GM06990 (cell line): ENCODE measurements at regions not wholly inside any gene's neighbourhood (a gene's known extent, or its start where the extent isn't known, plus 50 kb on each side); places are given as distances from the start of the nearest gene placed in this dataset.

Experiments
- DNase-seq: peaks from one replicate; pipeline ENCODE4 v3.0.0-alpha.2; 2011; ENCODE audit not compliant: insufficient read length; ENCODE audit errors: extremely low read depth
- H3K27me3 ChIP-seq: replicated peaks from 2 replicates; pipeline ENCODE4 v1.6.0; 2011; ENCODE audit warnings: low read length; ENCODE audit not compliant: control insufficient read depth, insufficient read depth
- H3K36me3 ChIP-seq: 2 replicates; pipeline ENCODE4 v1.5.1; 2011; ENCODE audit warnings: low read length; ENCODE audit not compliant: control insufficient read depth, insufficient read depth
- H3K4me3 ChIP-seq: replicated peaks from 2 replicates; pipeline ENCODE4 v1.5.1; 2011; ENCODE audit warnings: low read depth, mild to moderate bottlenecking, control low read depth, low read length
- TF ChIP-seq, protein P1 (sequence below): IDR thresholded peaks from 2 replicates; pipeline ENCODE4 v1.5.1; 2011; ENCODE audit warnings: low read length, control low read depth, mild to moderate bottlenecking, inconsistent platforms; ENCODE audit not compliant: insufficient read depth, poor library complexity, severe bottlenecking

DNA sequence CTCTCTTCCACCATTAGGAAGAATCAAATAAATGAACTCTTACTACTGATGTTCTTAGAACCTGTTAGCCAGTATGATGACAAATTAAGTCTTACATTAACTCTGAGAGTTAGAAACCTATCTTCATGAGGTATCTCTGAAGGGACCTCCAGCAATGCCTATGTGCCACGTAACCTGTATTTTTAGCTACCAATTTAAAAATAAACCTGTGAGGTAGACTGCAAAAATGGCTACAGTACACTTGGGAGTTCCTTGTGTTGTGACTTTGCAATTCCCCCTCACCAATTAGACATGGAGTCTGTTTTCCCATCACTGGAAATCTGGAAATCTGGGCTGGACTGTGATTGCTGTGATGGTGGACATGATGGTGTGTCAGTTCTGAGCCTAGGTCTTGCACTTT lies 143.7 kb upstream of the MPHOSPH6 start:
- no peak for DNase-seq
- no peaks in the 10 kb centered on the region; the same call in none of the 2 replicates for H3K27me3 ChIP-seq
- no peak overlapping the region for H3K4me3 ChIP-seq
- no peaks in the 10 kb centered on the region for H3K36me3 ChIP-seq
- TF ChIP-seq, protein P1, sequence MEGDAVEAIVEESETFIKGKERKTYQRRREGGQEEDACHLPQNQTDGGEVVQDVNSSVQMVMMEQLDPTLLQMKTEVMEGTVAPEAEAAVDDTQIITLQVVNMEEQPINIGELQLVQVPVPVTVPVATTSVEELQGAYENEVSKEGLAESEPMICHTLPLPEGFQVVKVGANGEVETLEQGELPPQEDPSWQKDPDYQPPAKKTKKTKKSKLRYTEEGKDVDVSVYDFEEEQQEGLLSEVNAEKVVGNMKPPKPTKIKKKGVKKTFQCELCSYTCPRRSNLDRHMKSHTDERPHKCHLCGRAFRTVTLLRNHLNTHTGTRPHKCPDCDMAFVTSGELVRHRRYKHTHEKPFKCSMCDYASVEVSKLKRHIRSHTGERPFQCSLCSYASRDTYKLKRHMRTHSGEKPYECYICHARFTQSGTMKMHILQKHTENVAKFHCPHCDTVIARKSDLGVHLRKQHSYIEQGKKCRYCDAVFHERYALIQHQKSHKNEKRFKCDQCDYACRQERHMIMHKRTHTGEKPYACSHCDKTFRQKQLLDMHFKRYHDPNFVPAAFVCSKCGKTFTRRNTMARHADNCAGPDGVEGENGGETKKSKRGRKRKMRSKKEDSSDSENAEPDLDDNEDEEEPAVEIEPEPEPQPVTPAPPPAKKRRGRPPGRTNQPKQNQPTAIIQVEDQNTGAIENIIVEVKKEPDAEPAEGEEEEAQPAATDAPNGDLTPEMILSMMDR: no peak

DNA sequence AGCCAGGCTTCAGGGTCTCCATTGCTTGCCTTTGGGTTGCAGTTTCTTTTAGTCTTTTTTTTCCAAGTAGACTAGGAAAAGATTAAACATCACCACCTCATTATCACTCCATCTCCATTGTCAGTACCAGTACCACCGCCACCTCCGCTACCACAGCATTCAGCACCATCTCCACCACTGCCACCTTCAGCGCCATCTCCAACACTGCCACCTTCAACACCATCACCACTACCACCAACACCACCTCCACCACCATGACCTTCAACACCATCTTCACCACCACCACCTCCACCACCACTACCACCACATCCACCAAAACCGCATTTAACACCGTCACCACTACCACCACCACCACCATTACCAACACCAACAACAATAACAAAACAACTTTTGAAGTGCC lies 141.5 kb upstream of the MPHOSPH6 start:
- TF ChIP-seq, protein P1: no peak
- no peak overlapping the region for H3K4me3 ChIP-seq
- H3K27me3 ChIP-seq: no peaks in the 10 kb centered on the region; the same call in 1 of the 2 replicates
- no peaks in the 10 kb centered on the region for H3K36me3 ChIP-seq
- DNase-seq: no peak

DNA sequence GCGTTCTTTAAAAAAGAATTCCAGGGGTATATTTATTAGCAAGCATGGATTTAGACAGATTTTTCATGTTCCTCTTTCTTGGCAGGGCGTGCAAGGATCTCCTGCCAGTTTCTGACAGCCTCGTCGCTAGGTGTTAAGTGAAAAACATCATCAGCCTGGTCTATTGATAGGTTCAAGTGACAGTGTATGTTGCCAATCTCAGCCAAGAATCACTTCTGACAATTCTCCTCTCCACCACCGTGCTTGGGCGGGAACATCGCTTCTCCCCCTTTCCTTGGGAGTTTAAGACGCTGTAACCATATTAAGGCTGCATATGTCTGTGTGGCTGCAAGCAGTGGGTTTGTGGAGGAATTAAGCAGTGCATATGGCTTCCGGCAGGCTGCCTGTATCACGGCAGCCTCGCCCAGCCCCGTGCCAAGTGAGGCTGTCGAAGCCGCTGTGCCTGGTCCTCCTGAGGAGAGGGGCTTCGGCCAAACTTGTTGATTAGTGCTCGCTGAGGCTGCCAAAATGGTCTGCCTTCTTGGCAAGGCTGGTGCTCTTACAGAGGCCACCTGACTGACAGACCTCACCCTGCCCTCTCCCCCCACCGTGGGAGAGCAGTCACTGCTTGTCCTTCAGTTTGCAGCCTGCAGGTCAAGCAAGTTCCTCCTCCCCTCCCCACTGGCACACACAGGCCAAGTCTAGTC lies 132.2 kb upstream of the MPHOSPH6 start:
- TF ChIP-seq, protein P1: no peak
- Histone ChIP-seq H3K4me3 (no peak overlapping the region), H3K27me3 (no peaks in the 10 kb centered on the region), H3K36me3 (no peaks in the 10 kb centered on the region)
- no peak for DNase-seq

DNA sequence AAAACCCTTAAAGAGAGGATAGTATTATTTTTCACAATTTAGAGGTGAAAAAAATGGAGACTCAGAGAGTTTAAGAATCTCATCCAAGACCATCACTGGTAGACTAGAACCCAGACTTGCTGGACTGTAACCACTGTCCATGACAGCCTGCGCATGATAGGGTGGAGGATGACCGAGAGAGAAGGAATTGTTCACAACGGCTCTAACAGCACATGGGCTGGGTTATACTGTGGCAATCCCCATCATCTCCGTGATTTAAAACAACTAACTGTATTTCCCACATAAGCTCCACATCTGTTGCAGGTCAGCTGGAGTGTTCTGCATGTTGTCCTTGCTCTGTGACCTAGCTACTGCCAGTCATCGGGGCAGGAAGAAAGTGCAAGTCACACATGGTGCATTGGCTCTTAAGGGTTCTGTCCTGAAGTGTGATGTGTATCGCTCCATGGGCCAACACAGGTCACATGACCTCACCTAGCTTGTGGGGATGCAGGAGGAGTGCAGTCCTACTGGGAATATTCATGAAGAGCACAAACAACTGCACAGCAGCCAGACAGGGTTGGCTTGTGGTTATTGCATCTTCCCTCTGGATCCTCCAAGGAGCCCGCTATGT lies 131.2 kb upstream of the MPHOSPH6 start:
- DNase-seq: no peak
- Histone ChIP-seq H3K36me3 (no peaks in the 10 kb centered on the region), H3K4me3 (no peak overlapping the region), H3K27me3 (no peaks in the 10 kb centered on the region)
- TF ChIP-seq, protein P1: no peak

DNA sequence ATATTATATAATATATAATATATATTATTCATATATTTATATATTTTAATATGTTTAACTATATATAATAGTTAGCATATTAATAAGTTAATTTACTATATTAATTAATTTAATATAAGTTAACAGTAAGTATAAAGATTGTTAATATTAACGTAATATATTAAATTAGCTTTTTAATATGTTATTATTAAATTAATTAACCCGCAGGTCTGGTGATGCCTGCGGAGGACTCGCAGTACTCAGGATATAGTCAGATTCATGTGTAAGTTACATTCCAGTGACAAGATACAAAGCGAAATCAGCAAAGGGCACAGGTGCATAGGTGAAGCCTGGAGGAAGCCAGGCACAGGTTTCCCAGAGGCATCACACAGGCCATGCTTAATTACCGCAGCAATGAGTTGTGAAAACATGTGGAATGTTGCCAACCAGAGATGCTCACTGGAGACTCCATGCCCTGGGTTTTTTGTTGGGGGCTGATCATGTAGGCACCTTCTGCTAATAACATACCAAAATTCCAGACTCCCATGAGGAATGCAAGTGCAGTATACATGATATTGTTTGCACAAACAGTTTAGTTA lies 130.4 kb upstream of the MPHOSPH6 start:
- H3K27me3 ChIP-seq: no peaks in the 10 kb centered on the region
- no peak overlapping the region for H3K4me3 ChIP-seq
- TF ChIP-seq, protein P1: no peak
- H3K36me3 ChIP-seq: no peaks in the 10 kb centered on the region
- DNase-seq: no peak
